Activated CD8-positive, alpha-beta memory T cell treated with anti-CD3 and anti-CD28 coated beads, Interleukin-2, amount 50 U/mL, for 24 hours (primary cell): ENCODE measurements at regions not wholly inside any gene's neighbourhood (a gene's known extent, or its start where the extent isn't known, plus 50 kb on each side); places are given as distances from the start of the nearest gene placed in this dataset.

Experiments used
- DNase-seq: peaks from one replicate; pipeline ENCODE4 v3.0.0-alpha.2; 2020; ENCODE audit errors: extremely low read depth

DNA sequence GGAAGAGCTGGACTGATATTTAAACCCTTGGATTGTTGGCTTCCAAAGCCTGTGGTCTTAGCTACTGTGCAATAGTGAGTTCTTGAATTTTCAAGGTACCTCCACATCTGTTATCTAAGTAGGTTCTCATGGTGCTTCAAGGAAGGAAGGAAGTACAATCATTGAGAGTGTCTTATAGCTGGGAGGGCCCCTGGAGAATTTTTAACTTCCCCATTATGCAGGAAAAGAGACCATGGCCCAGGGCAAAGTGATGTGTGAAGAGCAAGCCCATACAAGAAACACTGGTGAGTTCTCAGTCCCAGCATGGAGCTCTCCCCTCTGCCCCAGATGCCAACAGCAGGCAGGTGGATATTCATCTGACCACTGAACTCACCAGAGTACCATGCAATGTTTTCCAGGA is 169.0 kb upstream of the IRX6 start:
- DNase-seq: no peak

DNA sequence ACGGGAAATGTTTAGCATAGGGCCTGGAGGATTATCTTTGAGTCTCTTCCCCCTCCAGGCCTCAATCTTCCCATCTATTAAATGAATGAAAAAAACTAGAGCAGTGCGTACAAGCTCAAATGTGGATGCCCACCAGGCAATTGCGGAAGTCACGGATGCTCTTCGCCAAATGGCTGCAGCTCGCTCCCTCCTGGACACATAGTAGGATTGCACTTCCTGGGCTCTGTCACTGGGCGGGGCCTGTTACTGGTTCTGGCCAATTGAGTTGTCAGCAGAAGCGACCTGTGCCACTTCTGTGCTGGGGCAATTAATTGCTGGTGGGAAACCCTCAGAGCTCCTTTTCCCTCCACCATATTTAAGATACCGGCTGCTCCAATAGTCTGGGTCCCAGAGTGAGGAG is 168.2 kb upstream of the IRX6 start:
- DNase-seq: no peak

DNA sequence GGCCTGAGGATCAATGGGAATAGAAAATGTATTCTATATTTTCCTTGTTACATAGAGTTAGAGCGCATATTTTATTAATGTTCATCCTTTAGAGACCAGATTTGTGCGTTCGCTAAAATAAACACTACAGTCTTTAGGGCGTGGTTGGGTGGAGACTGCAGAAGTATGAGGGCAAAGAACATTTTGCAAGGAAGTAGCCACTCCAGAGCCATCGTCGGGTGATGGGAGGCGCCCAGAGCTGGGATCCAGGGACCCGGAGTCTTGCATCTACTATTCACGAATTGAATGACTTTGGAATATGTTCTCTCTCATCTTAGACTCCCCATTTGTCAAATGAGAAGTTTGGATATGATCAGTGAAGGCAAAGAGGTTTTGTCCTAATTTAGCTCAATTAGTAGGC is 154.2 kb upstream of the IRX6 start:
- no peak for DNase-seq

DNA sequence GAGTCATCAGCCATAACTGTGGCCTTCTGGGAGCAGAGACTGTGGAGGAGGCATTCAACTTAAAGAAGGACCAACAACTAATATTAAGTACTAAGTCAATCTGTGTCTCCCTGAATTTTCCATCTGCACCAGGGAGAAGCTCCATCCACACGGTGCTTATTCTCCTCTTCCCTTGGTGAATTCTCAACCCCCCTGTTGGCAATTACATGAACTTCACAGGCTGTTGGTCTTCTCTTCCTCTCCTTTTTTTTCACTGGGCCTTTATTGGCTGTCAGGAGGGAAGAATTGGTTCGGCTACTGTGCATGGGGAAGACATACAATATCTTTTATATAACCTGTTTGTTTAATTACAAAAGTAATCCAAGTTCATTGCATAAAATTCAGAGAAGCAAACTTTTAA is 152.8 kb upstream of the IRX6 start:
- DNase-seq: no peak

DNA sequence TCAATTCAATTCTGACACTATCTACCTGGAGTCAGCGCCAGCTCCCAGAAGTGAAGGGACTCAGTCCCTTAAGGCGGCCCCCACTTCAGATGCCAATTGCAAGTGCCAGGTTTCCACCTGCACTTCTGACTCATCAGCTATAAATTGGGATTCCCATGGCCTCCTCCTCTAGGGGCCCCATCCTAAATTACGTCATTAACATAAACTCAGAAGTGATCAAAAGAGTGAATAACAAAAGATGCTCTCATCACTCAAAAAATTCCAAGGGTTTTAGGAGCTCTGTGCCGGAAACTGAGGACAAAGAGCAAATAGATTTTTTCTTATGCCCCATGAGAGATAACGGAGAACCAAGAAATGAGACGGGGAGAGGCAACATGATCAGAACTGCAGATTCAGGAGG is 148.6 kb upstream of the IRX6 start:
- DNase-seq: no peak

DNA sequence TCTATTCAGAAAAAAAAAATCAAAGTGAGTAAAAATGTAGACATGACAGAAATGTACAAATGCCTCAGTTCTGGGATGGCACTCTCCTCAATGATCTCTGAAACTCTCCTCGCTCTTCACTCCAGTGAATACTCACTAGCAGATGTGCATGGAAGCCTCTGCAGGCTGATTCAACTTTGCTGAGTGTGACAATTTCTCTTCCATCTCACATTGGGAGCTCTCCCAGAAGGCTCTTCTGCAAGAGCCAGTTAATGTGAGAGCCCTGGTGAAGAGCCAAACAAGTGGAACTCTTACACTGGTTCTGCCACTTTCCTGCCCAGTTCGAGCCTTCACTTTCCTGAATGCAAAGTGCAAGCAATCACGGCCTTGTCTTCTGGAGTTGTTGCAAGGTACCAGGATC is 147.1 kb upstream of the IRX6 start:
- no peak for DNase-seq

DNA sequence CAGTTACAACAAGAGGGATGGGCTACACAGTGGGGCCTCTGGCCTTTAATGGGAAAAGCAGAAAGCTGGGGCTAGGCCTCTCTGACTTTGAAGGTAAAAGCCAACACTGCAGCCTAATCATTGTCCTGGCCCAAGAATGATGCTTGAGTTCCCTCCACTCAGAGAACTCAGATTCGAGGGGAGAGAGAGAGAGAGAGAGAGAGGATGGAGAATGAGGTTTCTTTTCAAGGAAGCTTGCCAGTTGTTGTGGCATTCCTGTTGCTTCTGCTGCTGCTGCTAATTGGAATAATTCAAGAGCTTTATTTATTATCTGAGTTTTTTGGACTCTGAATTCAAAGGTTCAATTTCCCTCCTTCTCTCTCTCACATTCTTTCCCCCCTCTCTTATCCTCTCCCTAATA is 144.6 kb upstream of the IRX6 start:
- no peak for DNase-seq

DNA sequence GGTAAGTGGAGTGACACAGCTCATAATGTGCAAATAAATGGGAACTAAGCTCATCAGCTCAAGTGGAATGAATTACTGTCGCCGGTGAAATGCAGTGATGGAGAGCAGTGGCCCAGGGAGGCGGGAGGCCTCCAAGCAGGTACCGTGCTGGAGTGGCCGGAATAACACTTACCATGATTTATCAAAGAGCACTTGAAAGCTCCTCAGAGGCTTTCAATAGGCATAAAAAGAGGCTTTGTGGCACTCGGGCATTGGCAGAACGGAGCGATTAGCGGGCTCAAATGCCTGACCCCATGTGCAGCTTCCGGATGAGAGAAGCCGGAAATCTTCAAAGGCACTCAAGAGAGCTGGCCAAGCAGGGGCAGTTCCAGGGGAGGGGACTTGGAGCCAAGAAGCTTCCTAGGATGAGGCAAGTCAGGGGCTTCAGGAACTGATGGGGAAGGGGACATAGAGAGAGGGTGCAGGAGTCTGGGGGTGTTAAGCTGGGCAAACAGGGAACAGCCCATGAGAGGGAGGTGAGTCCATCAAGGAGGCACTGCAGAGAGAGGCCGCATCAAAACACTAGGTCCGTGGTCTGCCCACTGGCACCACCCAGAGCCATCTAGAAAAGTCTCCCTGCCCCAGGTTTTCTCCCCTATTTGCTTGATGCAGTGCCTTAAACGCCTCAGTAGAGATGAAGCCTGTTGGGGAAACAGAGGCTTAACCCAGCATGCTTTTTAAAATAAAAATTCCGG is 144.0 kb upstream of the IRX6 start:
- no peak for DNase-seq

DNA sequence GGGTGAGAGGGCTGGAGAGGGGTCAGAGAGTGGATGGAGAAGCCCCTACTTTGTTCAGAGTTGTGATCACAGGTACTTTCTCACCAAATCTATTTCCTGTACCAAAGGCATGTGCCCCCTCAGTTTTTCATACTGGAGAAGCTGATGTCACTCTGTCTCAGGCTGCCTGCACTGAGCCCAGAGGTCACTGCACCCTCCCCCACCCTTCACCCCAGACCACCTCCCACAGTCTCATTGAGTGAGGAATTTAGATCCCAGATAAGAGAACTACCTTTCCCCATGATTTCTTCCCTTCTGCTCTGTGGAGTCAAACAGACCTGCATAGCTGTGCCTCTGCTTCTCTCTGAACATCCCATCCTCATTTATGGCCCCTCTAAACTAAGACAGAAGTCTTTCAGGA is 140.0 kb upstream of the IRX6 start:
- no peak for DNase-seq

DNA sequence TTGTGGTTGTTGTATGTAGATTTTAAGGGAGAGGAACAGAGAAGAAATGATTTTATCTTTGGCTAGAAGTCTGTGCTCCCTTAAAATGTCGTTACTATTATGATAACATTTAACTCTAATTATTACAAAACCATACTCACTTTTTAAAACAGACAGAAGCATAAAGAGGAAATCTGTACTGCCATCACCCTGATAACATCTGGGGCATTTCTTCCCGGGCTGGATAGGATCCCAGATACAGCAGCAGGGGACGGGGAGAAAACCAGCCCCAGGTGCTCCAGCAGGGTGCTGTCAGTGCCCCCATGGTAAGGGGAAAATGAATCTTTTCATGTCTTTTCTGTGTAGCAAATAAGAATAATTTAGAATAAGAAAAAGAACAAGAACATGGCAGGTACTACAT is 139.4 kb upstream of the IRX6 start:
- DNase-seq: no peak

DNA sequence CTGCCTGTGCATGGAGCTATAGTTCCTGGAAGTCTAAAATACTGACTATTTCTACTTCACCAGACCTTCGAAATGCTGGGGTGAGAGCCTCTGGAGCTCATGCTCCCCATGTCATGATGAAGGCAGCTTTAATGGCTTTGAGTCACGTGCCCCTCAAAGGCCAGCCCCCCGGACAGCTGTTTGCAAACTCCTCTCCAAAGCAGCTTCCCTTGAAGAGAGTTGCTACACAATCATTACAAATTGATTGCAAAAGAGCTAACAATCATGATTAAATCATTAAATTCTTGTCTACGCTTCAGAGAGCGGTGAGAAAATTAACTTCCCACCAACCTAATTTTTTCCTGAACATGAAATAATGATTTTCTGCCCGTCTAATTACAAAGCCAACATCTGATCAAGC is 134.8 kb upstream of the IRX6 start:
- DNase-seq: no peak

DNA sequence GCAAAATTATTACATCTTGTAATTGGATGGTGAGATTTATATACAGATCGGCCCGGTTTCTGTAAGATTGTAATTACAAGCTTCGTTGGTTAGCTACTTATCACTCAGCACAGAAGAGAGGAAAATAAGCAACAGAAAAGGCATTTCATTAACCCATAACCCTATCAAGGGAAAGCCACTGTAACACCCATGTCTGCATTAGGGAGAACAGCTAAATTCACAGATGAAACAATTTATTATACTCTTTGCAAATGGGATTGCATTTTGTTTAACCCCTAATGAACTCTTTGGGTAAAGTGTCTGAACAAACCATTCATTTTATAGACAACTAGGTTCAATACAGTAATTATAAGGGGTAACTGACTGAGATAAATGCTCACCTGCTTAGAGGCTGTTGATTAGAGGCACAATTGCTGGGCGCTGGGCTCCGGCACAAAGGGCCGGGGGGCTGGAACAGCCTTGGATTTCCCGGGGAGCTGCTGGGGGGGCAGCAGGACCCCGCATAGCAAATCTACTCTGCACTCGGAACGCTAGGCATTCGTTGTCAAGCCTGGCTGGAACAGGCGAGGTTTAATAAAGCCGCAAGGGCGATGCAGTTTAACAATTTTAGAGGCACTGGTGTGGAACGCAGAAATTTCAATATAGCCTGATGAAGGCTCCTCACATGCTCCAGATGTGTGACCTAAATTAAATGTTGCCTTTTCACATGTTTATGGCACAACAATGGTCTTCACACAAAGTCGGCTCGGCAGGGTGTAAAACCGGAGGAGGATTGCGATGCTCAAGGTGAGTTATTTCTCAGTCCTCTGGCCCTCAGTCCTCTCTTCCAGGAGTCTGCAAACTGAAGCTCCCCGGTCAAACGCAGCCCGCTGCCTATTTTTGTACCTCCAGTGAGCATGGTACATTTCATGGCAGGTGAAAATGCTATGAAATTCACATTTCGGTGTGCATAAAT is 134.0 kb upstream of the IRX6 start:
- no peak for DNase-seq

DNA sequence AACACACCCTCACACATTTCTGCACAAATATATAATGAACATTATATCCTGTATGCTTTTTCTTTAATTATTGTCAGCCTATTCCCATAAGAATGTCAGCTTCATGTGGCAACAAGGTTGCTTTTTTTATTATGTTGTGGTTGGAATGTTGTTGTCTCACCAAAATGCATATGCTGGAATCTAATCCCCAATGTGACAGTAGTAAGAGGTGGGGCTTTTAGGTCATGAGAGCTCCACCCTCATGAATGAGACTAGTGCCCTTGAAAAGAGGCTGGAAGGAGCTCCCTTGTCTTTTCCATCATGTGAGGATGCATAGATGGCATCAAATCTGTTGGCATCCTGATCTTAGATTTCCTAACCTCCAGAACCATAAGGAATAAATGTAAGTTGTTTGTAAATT is 131.3 kb upstream of the IRX6 start:
- no peak for DNase-seq

DNA sequence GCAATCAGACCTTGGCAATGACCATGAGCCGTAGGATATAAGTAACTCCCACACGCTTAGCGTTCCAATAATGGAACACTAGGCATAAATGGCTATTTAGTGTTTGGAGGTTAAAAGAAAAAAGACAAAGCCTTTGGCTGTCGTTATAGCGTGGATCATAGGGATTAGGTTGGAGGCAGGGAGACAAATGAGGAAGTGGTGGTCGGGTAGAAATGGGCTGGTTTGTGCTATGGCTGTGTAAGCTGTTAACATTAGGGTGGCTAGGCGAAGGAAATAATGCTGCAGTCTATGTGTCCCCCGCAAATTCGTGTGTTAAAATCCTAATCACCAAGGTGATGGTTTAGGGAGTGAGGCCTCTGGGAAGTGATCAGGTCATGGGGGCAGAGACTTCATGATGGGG is 120.4 kb upstream of the IRX6 start:
- no peak for DNase-seq

DNA sequence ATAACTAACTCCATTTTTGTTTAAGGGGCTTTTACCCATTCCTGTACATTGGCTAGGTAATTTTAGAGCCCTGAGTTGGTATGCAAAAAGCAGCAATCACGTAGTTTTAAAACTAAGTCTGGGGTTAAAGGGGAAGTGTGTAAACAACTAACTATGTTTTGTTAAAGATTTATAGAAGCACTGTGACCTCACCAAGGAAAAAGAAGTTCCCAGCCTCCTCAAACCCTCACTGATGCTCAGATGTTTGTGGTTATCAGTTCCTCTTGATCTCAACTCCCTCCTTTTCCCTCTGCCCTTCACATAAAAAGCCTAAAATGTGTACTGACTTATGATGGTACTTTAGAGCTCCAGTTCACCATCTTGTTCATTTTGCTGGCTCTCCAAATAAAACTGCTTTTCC is 119.9 kb upstream of the IRX6 start:
- DNase-seq: no peak

DNA sequence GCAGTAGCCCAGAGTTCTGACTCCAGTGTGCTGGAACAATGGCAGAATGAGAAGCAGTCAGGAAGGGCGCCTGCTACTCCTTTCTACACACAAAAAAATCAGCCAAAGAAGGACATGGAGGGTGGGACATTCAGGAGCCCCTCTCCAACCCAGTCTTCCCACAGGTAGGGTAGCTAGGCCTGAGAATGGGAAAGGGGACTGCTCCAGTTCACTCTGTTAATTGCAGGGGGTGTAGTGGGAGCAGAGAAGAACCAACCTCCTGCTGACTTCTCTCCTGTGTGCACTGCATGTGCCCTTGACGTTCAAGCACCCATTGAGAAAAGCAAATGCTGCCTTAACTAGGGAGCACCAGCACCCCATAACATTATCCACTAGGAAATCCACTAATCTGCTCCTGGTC is 119.1 kb upstream of the IRX6 start:
- no peak for DNase-seq

DNA sequence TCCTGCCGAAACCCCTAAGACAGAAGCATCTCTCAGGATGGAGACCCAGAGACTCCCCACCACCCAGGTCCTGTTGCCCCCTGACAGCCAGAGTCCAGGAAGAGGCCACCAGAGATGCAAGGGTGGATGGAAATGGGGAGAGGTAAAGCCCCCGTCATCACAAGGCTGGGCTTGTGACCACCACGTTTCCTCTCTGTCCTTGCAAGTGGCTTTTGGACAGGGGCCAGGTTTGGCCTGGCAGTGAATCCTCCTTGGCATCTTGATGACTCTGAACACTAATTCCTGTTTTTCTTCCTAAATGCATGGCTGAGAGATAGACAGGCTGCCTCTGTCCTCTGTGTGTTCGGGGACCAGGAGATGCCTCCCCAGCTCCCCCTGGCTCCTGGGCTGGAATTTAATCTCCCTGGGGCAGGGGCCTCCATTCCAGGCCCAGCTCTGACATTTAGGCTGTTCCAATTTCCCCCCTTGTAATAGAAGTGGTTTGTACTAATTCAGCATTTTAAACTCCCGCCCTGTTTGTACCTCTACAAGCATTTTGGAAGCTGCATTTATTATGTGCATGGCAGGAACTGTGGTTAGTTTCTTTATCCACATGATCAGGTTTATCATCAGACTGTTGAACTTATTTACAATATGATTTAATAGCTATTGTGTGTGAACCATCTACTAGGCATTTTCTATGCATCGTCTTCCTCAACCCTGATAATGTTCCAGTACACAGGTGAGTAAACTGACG is 116.1 kb upstream of the IRX6 start:
- no peak for DNase-seq

DNA sequence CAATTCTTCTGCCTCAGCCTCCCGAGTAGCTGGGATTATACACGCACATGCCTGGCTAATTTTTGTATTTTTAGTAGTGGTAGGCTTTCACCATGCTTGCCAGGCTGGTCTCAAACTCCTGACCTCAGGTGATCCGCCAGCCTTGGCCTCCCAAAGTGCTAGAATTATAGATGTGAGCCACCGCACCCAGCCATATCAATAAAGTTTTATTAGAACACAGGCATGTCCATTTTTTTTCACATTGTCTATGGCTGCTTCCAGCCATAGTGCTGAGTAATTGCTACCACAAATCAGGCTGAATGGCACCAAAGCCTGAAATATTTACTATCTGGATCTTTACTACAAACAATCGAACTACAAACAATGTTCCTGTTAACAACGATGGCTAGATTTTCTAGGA is 114.4 kb upstream of the IRX6 start:
- DNase-seq: no peak

DNA sequence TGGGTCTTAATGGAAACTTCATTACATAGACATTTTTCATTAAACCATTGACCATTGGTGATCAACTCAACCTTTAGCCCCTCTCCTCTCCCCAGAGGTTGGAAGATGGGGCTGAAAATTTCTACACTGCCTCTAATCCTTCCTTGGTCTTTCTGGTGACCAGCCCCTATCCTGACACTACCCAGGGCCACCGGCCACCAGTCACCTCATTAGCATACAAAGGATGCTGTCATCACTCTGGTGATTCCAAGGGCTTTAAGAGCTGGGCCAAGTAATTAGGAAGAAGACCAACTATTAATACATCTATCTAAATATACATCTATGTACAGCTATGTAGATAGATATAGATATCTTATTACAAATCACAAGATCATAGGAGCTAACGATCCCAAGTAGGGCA is 111.2 kb upstream of the IRX6 start:
- DNase-seq: no peak

DNA sequence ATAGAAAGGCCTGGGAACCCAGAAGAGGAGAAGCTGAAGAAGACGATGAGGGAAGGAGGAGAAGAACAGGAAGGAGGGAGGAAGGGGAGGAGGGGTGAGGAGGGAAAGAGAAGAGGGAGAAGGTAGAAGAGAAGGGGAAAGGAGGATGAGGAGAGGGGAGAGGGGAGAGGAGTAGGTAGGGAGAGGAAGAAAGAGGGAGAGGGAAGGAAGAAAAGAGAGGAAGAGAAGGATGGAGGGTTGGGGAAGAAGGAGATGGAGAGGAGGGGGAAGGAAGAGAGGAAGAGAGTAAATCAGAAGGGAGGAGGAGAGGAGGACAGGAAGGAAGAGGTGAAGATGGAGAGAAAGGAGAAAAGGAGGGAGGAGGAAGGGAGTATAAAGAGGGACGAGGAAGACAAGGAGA is 109.6 kb upstream of the IRX6 start:
- no peak for DNase-seq

DNA sequence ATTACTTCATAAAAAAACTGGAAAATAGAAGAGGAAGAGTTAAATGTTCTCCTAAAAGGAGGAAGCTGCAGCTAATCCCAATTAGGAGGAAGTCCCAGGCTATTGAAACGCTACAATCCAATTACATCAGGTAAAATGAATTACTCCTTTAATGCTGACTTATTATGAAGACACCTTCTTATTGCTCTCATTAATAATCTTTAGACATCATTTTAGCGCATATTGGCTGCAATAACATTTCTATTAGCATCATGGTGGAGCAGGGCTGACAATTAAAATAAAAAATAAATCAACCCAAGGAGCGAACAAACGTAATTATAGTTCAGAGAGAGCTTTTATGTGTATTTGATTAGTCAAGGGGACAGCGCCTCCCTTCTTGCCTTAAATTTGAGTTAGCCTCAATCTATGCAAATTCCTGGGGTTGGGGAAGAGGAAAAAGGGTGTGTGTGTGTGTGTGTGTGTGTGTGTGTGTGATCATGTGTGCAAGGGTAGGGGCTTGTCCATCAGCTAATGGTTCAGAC is 109.0 kb upstream of the IRX6 start:
- DNase-seq: no peak

DNA sequence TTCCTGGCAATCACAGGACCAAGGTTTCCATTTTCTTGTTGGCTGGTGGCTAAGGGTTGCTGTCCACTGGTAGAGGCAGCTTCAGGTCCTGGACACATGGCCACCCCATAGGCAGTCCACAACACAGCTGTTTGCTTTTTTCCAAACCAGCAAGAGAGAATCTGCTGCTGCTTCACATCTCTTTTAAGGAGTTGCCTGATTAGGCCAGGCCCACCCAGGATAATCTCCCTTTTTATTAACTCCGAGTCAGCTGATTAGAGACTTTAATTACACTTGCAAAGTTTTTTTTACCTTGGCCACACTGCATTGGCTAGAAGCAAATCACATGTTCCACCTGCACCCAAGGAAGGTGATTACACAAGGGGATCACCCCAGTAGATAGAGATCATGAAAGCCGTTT is 106.6 kb upstream of the IRX6 start:
- no peak for DNase-seq
